ENCODE measurements at regions not wholly inside any gene's neighbourhood (a gene's known extent, or its start where the extent isn't known, plus 50 kb on each side); places are given as distances from the start of the nearest gene placed in this dataset.

DNA sequence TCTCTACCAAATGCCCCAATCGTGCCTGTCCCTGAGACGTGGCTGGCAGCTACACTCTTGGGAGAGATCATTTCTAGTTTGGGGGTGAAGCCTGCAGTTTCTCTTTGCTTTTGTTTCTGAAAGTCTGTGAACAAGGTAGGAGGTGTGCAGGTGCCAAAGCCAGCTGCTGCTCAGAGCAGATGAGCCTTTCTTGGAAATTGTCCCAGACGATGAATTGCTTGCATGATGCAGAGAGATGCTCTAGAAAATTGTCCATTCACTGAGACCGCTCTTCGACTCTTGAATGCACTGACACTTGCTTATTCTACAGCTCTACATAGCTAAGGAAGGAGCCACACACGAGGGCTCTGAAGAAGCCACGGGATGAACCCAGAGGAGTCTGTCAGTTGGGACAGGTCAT, 225.6 kb upstream of the E2F8 start:
- no peak for TF ChIP-seq POLR2A (IDR thresholded peaks at IDR 0.05)
- TF ChIP-seq POLR2AphosphoS5 (IDR thresholded peaks at IDR 0.05) = no peak
- TF ChIP-seq, protein P1, sequence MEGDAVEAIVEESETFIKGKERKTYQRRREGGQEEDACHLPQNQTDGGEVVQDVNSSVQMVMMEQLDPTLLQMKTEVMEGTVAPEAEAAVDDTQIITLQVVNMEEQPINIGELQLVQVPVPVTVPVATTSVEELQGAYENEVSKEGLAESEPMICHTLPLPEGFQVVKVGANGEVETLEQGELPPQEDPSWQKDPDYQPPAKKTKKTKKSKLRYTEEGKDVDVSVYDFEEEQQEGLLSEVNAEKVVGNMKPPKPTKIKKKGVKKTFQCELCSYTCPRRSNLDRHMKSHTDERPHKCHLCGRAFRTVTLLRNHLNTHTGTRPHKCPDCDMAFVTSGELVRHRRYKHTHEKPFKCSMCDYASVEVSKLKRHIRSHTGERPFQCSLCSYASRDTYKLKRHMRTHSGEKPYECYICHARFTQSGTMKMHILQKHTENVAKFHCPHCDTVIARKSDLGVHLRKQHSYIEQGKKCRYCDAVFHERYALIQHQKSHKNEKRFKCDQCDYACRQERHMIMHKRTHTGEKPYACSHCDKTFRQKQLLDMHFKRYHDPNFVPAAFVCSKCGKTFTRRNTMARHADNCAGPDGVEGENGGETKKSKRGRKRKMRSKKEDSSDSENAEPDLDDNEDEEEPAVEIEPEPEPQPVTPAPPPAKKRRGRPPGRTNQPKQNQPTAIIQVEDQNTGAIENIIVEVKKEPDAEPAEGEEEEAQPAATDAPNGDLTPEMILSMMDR (IDR thresholded peaks at IDR 0.05) = no peak
